Rectal smooth muscle tissue (tissue), 1 donor: ENCODE measurements at regions not wholly inside any gene's neighbourhood (a gene's known extent, or its start where the extent isn't known, plus 50 kb on each side); places are given as distances from the start of the nearest gene placed in this dataset.

Experiments used
- H3K27ac ChIP-seq: one replicate; pipeline ENCODE4 v1.7.0; 2013; ENCODE audit warnings: low read depth, low read length, inconsistent platforms
- H3K27me3 ChIP-seq: one replicate; pipeline ENCODE4 v1.7.0; 2013; ENCODE audit warnings: low read length; ENCODE audit not compliant: control insufficient read depth, insufficient read depth
- H3K36me3 ChIP-seq: one replicate; pipeline ENCODE4 v1.7.0; 2013; ENCODE audit warnings: low read length; ENCODE audit not compliant: control insufficient read depth, insufficient read depth
- H3K4me1 ChIP-seq: one replicate; pipeline ENCODE4 v1.7.0; 2013; ENCODE audit warnings: low read length; ENCODE audit not compliant: control insufficient read depth, insufficient read depth
- H3K4me3 ChIP-seq: one replicate; pipeline ENCODE4 v1.7.0; 2013; ENCODE audit warnings: low read length
- H3K9ac ChIP-seq: one replicate; pipeline ENCODE4 v1.7.0; 2013; ENCODE audit warnings: low read length

DNA sequence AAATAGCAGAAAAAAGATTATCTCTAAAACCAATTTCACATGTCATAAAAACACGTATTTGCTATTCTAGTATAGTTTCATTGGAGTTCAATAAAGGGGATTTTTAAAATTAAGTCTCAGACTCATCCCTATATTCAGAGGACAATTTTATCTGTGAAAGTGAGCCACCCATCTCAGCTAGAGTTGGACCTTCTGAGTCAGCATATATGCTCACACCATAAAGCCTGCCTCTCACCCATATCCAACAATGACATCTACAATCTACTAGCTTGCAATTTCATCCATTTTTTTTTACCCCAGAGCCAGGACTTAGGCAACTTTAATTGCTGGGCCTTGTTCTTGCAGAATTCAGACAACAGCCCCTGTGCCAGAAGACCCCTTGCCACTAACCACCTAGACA is 165.3 kb upstream of the DYNLRB2 start:
- Histone ChIP-seq H3K4me3 (no peak overlapping the region), H3K27me3 (no peaks in the 10 kb centered on the region), H3K4me1 (no peaks in the 10 kb centered on the region), H3K27ac (no peak overlapping the region), H3K36me3 (no peaks in the 10 kb centered on the region), H3K9ac (no peak overlapping the region)

GRCh38 chr16:80372341-80372740 is 168.5 kb upstream of the DYNLRB2 start:
- no peak overlapping the region for H3K27ac ChIP-seq
- H3K4me1 ChIP-seq: no peaks in the 10 kb centered on the region
- H3K27me3 ChIP-seq: no peaks in the 10 kb centered on the region
- H3K9ac ChIP-seq: no peak overlapping the region
- no peak overlapping the region for H3K4me3 ChIP-seq
- H3K36me3 ChIP-seq: no peaks in the 10 kb centered on the region

GRCh38 chr16:80369138-80369958 is 171.4 kb upstream of the DYNLRB2 start:
- Histone ChIP-seq H3K9ac (no peak overlapping the region), H3K4me1 (no peaks in the 10 kb centered on the region), H3K27me3 (no peaks in the 10 kb centered on the region), H3K27ac (no peak overlapping the region), H3K4me3 (no peak overlapping the region), H3K36me3 (no peaks in the 10 kb centered on the region)

DNA sequence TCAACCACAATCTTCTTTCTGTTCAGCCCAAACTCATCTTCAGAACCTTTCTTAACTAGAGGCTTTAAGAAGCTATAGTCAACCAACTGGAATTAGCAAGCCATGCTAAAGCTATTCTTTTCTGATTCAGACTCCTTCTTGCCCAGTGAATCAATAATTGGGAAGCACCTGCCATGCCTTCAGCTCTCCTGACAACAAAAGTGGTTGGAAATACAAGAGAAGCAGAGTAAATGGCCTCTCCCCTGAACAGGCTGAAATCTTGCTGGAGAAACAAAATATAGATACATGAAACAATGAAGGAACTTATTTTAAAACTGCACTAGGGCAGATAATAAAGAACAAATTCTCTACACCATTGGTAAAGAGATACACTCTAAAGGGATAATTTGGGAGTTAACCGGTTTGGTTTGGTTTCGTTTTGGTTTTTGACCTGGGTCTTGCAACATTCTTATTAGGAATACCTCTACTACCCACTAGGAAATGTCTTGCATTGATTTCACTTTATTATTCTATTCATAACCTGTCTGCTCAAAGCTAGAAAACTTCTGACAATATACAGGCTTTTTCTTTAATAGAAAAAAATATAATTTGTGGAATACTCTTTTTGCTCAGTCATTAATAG is 173.6 kb upstream of the DYNLRB2 start:
- no peak overlapping the region for H3K4me3 ChIP-seq
- H3K36me3 ChIP-seq: no peaks in the 10 kb centered on the region
- no peak overlapping the region for H3K9ac ChIP-seq
- no peak overlapping the region for H3K27ac ChIP-seq
- no peaks in the 10 kb centered on the region for H3K27me3 ChIP-seq
- H3K4me1 ChIP-seq: no peaks in the 10 kb centered on the region

- Histone ChIP-seq H3K9ac (no peak overlapping the region), H3K27me3 (no peaks in the 10 kb centered on the region), H3K36me3 (no peaks in the 10 kb centered on the region), H3K4me1 (no peaks in the 10 kb centered on the region), H3K4me3 (no peak overlapping the region), H3K27ac (no peak overlapping the region)
These were observed 174.8 kb upstream of the DYNLRB2 start for GRCh38 chr16:80366023-80366422.

DNA sequence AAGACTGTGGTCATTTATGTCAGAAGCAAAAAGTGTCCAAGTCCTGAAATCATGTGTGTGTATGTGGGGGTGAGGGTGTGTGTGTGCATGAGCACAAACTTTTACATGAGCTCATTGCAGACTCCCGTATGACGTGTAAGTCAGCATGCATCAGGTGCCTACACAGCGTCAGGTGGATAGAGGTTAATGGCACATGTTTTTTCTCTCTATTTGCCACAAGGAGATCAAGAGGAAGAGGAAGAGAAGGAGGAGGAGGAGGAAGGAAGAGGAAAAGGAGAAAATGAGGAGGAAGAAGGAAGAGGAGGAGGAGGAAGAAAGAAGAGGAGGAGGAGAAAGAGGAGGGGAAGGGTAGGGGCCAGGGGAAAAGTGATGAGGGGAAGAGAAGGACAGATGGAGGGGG is 178.0 kb upstream of the DYNLRB2 start:
- Histone ChIP-seq H3K4me3 (no peak overlapping the region), H3K36me3 (no peaks in the 10 kb centered on the region), H3K27me3 (no peaks in the 10 kb centered on the region), H3K4me1 (no peaks in the 10 kb centered on the region), H3K27ac (no peak overlapping the region), H3K9ac (no peak overlapping the region)

- H3K9ac ChIP-seq: no peak overlapping the region
- H3K27me3 ChIP-seq: no peaks in the 10 kb centered on the region
- no peak overlapping the region for H3K27ac ChIP-seq
- H3K4me1 ChIP-seq: no peaks in the 10 kb centered on the region
- no peaks in the 10 kb centered on the region for H3K36me3 ChIP-seq
- H3K4me3 ChIP-seq: no peak overlapping the region
These were observed 184.4 kb upstream of the DYNLRB2 start for GRCh38 chr16:80356365-80356764.

DNA sequence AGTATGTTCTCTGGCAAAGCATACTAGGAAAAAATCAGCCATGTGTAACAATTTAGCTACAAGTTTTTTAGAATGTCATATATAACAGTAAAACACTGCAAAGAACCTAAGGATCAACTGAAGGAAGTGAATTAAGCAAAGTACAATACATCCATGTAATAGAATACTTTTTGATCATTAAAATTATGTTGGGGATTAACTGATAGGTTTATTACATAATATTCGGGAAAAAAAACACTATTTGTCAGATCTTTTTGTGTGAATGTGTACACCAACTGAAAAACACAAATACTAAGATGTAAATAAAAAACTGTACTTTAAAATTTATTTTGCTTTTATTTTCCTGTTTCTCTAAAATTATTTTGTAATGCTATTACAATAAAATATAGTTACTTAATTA is 185.5 kb upstream of the DYNLRB2 start:
- H3K27me3 ChIP-seq: no peaks in the 10 kb centered on the region
- H3K4me1 ChIP-seq: no peaks in the 10 kb centered on the region
- no peak overlapping the region for H3K27ac ChIP-seq
- H3K4me3 ChIP-seq: no peak overlapping the region
- H3K9ac ChIP-seq: no peak overlapping the region
- H3K36me3 ChIP-seq: no peaks in the 10 kb centered on the region

- no peaks in the 10 kb centered on the region for H3K27me3 ChIP-seq
- no peak overlapping the region for H3K4me3 ChIP-seq
- no peak overlapping the region for H3K9ac ChIP-seq
- H3K36me3 ChIP-seq: no peaks in the 10 kb centered on the region
- no peak overlapping the region for H3K27ac ChIP-seq
- H3K4me1 ChIP-seq: no peaks in the 10 kb centered on the region
These were observed 190.7 kb upstream of the DYNLRB2 start for GRCh38 chr16:80350061-80350460.

DNA sequence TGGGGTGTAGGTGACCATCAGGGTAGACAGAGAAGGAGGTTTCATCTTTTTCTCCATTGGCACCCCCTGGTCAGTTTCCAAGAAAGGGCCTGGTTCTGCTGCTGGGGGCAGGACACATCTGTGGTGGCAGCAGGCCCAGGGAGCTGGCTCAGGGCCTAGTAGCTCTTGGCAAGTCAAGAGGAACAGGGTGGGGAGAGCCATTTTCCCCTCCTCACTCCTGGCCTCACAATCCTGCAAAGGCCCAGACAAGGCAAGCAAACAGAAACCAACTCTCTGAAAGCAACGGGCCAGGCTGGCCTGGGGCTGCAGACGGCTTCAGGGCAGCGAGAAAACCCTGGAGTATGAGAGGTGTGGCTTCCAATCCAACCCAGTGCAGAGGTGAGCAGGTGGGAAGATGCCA is 192.9 kb upstream of the DYNLRB2 start:
- H3K36me3 ChIP-seq: no peaks in the 10 kb centered on the region
- H3K4me3 ChIP-seq: no peak overlapping the region
- no peaks in the 10 kb centered on the region for H3K4me1 ChIP-seq
- no peaks in the 10 kb centered on the region for H3K27me3 ChIP-seq
- no peak overlapping the region for H3K9ac ChIP-seq
- H3K27ac ChIP-seq: no peak overlapping the region

DNA sequence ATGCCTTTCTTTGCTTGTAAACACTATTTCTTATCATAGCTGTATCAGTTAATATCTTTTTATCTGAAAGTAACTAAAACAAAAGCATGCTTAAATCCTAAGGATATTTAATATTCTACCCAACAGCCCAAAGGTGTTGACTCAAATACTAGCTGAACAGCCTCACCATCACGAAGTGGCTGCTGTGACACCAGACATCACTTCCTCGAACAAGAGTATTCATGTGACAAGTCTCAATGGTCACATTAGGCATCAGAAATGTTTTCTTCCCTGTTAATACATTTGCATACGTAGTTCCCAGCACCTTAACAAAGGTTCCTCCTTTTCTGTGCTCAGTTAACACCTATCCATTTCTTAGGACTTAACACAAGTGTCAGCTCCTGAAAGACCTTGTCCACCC is 193.8 kb upstream of the DYNLRB2 start:
- no peaks in the 10 kb centered on the region for H3K4me1 ChIP-seq
- H3K4me3 ChIP-seq: no peak overlapping the region
- H3K27me3 ChIP-seq: no peaks in the 10 kb centered on the region

GRCh38 chr16:80346111-80346632 is 194.6 kb upstream of the DYNLRB2 start:
- Histone ChIP-seq H3K27ac (no peak overlapping the region), H3K4me3 (no peak overlapping the region), H3K9ac (no peak overlapping the region), H3K4me1 (no peaks in the 10 kb centered on the region), H3K36me3 (no peaks in the 10 kb centered on the region), H3K27me3 (no peaks in the 10 kb centered on the region)

More for the DNA sequence above, 193.8 kb upstream of the DYNLRB2 start:
- Histone ChIP-seq H3K36me3 (no peaks in the 10 kb centered on the region), H3K27ac (no peak overlapping the region), H3K9ac (no peak overlapping the region)

GRCh38 chr16:80345701-80346100 is 195.1 kb upstream of the DYNLRB2 start:
- no peaks in the 10 kb centered on the region for H3K4me1 ChIP-seq
- no peaks in the 10 kb centered on the region for H3K36me3 ChIP-seq
- H3K4me3 ChIP-seq: no peak overlapping the region
- no peak overlapping the region for H3K9ac ChIP-seq
- H3K27ac ChIP-seq: no peak overlapping the region
- no peaks in the 10 kb centered on the region for H3K27me3 ChIP-seq
